ENCODE measurements at regions not wholly inside any gene's neighbourhood (a gene's known extent, or its start where the extent isn't known, plus 50 kb on each side); places are given as distances from the start of the nearest gene placed in this dataset.
"Not testable (repeated sequence)": the region's sequence is repeated elsewhere in the genome, so short reads cannot be mapped to it uniquely, and the experiment has no call there.

GRCh38 chr13:37177125-37177524, 71.7 kb upstream of the CSNK1A1L start:
- no peak overlapping the region for H3K4me3 ChIP-seq (ENCODE audit: low read depth, low read length)
- in situ Hi-C loops (cut with HindIII; ENCODE audit: low sequenced_read_pairs) = no loop called here
- DNase-seq (ENCODE audit: low read depth, low spot score) = no peak
- TF ChIP-seq CTCF (IDR thresholded peaks at IDR 0.05; ENCODE audit: low read depth, low read length) = no peak

- in situ Hi-C loops (cut with HindIII; ENCODE audit: low sequenced_read_pairs) = no loop called here
- no peak overlapping the region for H3K4me3 ChIP-seq (ENCODE audit: low read depth, low read length)
- DNase-seq (ENCODE audit: low read depth, low spot score) = peak; percentile 58
- no peak for TF ChIP-seq CTCF (IDR thresholded peaks at IDR 0.05; ENCODE audit: low read depth, low read length)
These were observed 70.5 kb upstream of the CSNK1A1L start for GRCh38 chr13:37175996-37176395.

- no peak overlapping the region for H3K4me3 ChIP-seq (ENCODE audit: low read depth, low read length)
- in situ Hi-C loops (cut with HindIII; ENCODE audit: low sequenced_read_pairs) = no loop called here
- TF ChIP-seq CTCF (IDR thresholded peaks at IDR 0.05; ENCODE audit: low read depth, low read length) = no peak
- DNase-seq (ENCODE audit: low read depth, low spot score) = peak; percentile 82
These were observed 67.8 kb upstream of the CSNK1A1L start for GRCh38 chr13:37173214-37173613.

GRCh38 chr13:37172226-37172625, 66.8 kb upstream of the CSNK1A1L start:
- in situ Hi-C loops (cut with HindIII; ENCODE audit: low sequenced_read_pairs); DNase-seq (ENCODE audit: low read depth, low spot score); H3K4me3 ChIP-seq (ENCODE audit: low read depth, low read length): not testable (repeated sequence)

- no peak for DNase-seq (ENCODE audit: low read depth, low spot score)
- in situ Hi-C loops (cut with HindIII; ENCODE audit: low sequenced_read_pairs) = no loop called here
- no peak for TF ChIP-seq CTCF (IDR thresholded peaks at IDR 0.05; ENCODE audit: low read depth, low read length)
- H3K4me3 ChIP-seq (ENCODE audit: low read depth, low read length) = no peak overlapping the region
These were observed 63.5 kb upstream of the CSNK1A1L start for GRCh38 chr13:37168926-37169325.

GRCh38 chr13:37168151-37168550, 62.7 kb upstream of the CSNK1A1L start:
- in situ Hi-C loops (cut with HindIII; ENCODE audit: low sequenced_read_pairs) = no loop called here
- no peak for TF ChIP-seq CTCF (IDR thresholded peaks at IDR 0.05; ENCODE audit: low read depth, low read length)
- DNase-seq (ENCODE audit: low read depth, low spot score) = no peak
- no peak overlapping the region for H3K4me3 ChIP-seq (ENCODE audit: low read depth, low read length)

GRCh38 chr13:37164635-37165034, 59.2 kb upstream of the CSNK1A1L start:
- H3K4me3 ChIP-seq (ENCODE audit: low read depth, low read length) = no peak overlapping the region
- TF ChIP-seq CTCF (IDR thresholded peaks at IDR 0.05; ENCODE audit: low read depth, low read length) = no peak
- in situ Hi-C loops (cut with HindIII; ENCODE audit: low sequenced_read_pairs) = no loop called here
- no peak for DNase-seq (ENCODE audit: low read depth, low spot score)
